ENCODE measurements at regions not wholly inside any gene's neighbourhood (a gene's known extent, or its start where the extent isn't known, plus 50 kb on each side); places are given as distances from the start of the nearest gene placed in this dataset.

GRCh38 chr1:219333626-219334025, 159.9 kb downstream of the LYPLAL1 start:
- no peak for DNase-seq (ENCODE audit: low read depth in 4 of 6, low spot score in 6 of 6)
- Histone ChIP-seq H3K27ac (ENCODE audit: low read depth, low read length) (no peak overlapping the region), H3K27me3 (ENCODE audit: control insufficient read depth, insufficient read depth, low read length) (no peaks in the 10 kb centered on the region), H3K9me3 (ENCODE audit: control insufficient read depth, insufficient read depth, low read length) (no peaks in the 10 kb centered on the region), H3K4me3 (ENCODE audit: low read depth, low read length) (no peak overlapping the region), H3K36me3 (ENCODE audit: control insufficient read depth, insufficient read depth, low read length) (no peaks in the 10 kb centered on the region), H3K4me1 (ENCODE audit: control insufficient read depth, insufficient read depth, low read length) (no peaks in the 10 kb centered on the region)
- 83% methylated on average over 1 of the region's 1 CpG for WGBS (ENCODE audit: insufficient coverage)

GRCh38 chr1:219331424-219331823, 157.7 kb downstream of the LYPLAL1 start:
- Histone ChIP-seq H3K36me3 (ENCODE audit: control insufficient read depth, insufficient read depth, low read length) (no peaks in the 10 kb centered on the region), H3K27me3 (ENCODE audit: control insufficient read depth, insufficient read depth, low read length) (no peaks in the 10 kb centered on the region), H3K9me3 (ENCODE audit: control insufficient read depth, insufficient read depth, low read length) (no peaks in the 10 kb centered on the region), H3K4me1 (ENCODE audit: control insufficient read depth, insufficient read depth, low read length) (no peaks in the 10 kb centered on the region), H3K4me3 (ENCODE audit: low read depth, low read length) (no peak overlapping the region), H3K27ac (ENCODE audit: low read depth, low read length) (no peak overlapping the region)
- DNase-seq (ENCODE audit: low read depth in 4 of 6, low spot score in 6 of 6): no peak
- no CpG with 5 or more reads among the region's 5 CpGs for WGBS (ENCODE audit: insufficient coverage)

- WGBS (ENCODE audit: insufficient coverage): 92% methylated on average over 2 of the region's 2 CpGs
- DNase-seq (ENCODE audit: low read depth in 4 of 6, low spot score in 6 of 6): no peak
- H3K27me3 ChIP-seq (ENCODE audit: control insufficient read depth, insufficient read depth, low read length): no peaks in the 10 kb centered on the region
- no peaks in the 10 kb centered on the region for H3K9me3 ChIP-seq (ENCODE audit: control insufficient read depth, insufficient read depth, low read length)
- H3K4me3 ChIP-seq (ENCODE audit: low read depth, low read length): no peak overlapping the region
- no peaks in the 10 kb centered on the region for H3K4me1 ChIP-seq (ENCODE audit: control insufficient read depth, insufficient read depth, low read length)
- no peaks in the 10 kb centered on the region for H3K36me3 ChIP-seq (ENCODE audit: control insufficient read depth, insufficient read depth, low read length)
- H3K27ac ChIP-seq (ENCODE audit: low read depth, low read length): no peak overlapping the region
Measured at GRCh38 chr1:219330669-219331068, 157.0 kb downstream of the LYPLAL1 start.

- Histone ChIP-seq H3K36me3 (ENCODE audit: control insufficient read depth, insufficient read depth, low read length) (no peaks in the 10 kb centered on the region), H3K4me1 (ENCODE audit: control insufficient read depth, insufficient read depth, low read length) (no peaks in the 10 kb centered on the region), H3K4me3 (ENCODE audit: low read depth, low read length) (no peak overlapping the region), H3K27me3 (ENCODE audit: control insufficient read depth, insufficient read depth, low read length) (no peaks in the 10 kb centered on the region), H3K9me3 (ENCODE audit: control insufficient read depth, insufficient read depth, low read length) (no peaks in the 10 kb centered on the region), H3K27ac (ENCODE audit: low read depth, low read length) (no peak overlapping the region)
- DNase-seq (ENCODE audit: low read depth in 4 of 6, low spot score in 6 of 6): no peak
Measured at GRCh38 chr1:219330001-219330400, 156.3 kb downstream of the LYPLAL1 start.

- WGBS (ENCODE audit: insufficient coverage): 92% methylated on average over 2 of the region's 4 CpGs
- Histone ChIP-seq H3K27me3 (ENCODE audit: control insufficient read depth, insufficient read depth, low read length) (no peaks in the 10 kb centered on the region), H3K9me3 (ENCODE audit: control insufficient read depth, insufficient read depth, low read length) (no peaks in the 10 kb centered on the region), H3K36me3 (ENCODE audit: control insufficient read depth, insufficient read depth, low read length) (no peaks in the 10 kb centered on the region), H3K4me1 (ENCODE audit: control insufficient read depth, insufficient read depth, low read length) (no peaks in the 10 kb centered on the region), H3K27ac (ENCODE audit: low read depth, low read length) (no peak overlapping the region), H3K4me3 (ENCODE audit: low read depth, low read length) (no peak overlapping the region)
- DNase-seq (ENCODE audit: low read depth in 4 of 6, low spot score in 6 of 6): no peak
Measured at GRCh38 chr1:219329578-219329977, 155.9 kb downstream of the LYPLAL1 start.

- Histone ChIP-seq H3K4me1 (ENCODE audit: control insufficient read depth, insufficient read depth, low read length) (no peaks in the 10 kb centered on the region), H3K27me3 (ENCODE audit: control insufficient read depth, insufficient read depth, low read length) (no peaks in the 10 kb centered on the region), H3K36me3 (ENCODE audit: control insufficient read depth, insufficient read depth, low read length) (no peaks in the 10 kb centered on the region), H3K9me3 (ENCODE audit: control insufficient read depth, insufficient read depth, low read length) (no peaks in the 10 kb centered on the region), H3K4me3 (ENCODE audit: low read depth, low read length) (no peak overlapping the region), H3K27ac (ENCODE audit: low read depth, low read length) (no peak overlapping the region)
- DNase-seq (ENCODE audit: low read depth in 4 of 6, low spot score in 6 of 6): no peak
- 93% methylated on average over 7 of the region's 9 CpGs for WGBS (ENCODE audit: insufficient coverage)
Measured at GRCh38 chr1:219326843-219327242, 153.2 kb downstream of the LYPLAL1 start.

GRCh38 chr1:219325368-219325742, 151.7 kb downstream of the LYPLAL1 start:
- H3K36me3 ChIP-seq (ENCODE audit: control insufficient read depth, insufficient read depth, low read length): no peaks in the 10 kb centered on the region
- H3K27me3 ChIP-seq (ENCODE audit: control insufficient read depth, insufficient read depth, low read length): no peaks in the 10 kb centered on the region
- DNase-seq (ENCODE audit: low read depth in 4 of 6, low spot score in 6 of 6): no peak
- H3K4me1 ChIP-seq (ENCODE audit: control insufficient read depth, insufficient read depth, low read length): no peaks in the 10 kb centered on the region
- no peaks in the 10 kb centered on the region for H3K9me3 ChIP-seq (ENCODE audit: control insufficient read depth, insufficient read depth, low read length)
- H3K4me3 ChIP-seq (ENCODE audit: low read depth, low read length): no peak overlapping the region
- H3K27ac ChIP-seq (ENCODE audit: low read depth, low read length): no peak overlapping the region
- no CpG with 5 or more reads among the region's 1 CpG for WGBS (ENCODE audit: insufficient coverage)

- no peaks in the 10 kb centered on the region for H3K27me3 ChIP-seq (ENCODE audit: control insufficient read depth, insufficient read depth, low read length)
- H3K27ac ChIP-seq (ENCODE audit: low read depth, low read length): no peak overlapping the region
- no peak overlapping the region for H3K4me3 ChIP-seq (ENCODE audit: low read depth, low read length)
- H3K36me3 ChIP-seq (ENCODE audit: control insufficient read depth, insufficient read depth, low read length): no peaks in the 10 kb centered on the region
- H3K4me1 ChIP-seq (ENCODE audit: control insufficient read depth, insufficient read depth, low read length): no peaks in the 10 kb centered on the region
- no peaks in the 10 kb centered on the region for H3K9me3 ChIP-seq (ENCODE audit: control insufficient read depth, insufficient read depth, low read length)
- DNase-seq (ENCODE audit: low read depth in 4 of 6, low spot score in 6 of 6): no peak
- WGBS (ENCODE audit: insufficient coverage): 91% methylated on average over 4 of the region's 6 CpGs
Measured at GRCh38 chr1:219324629-219325367, 151.1 kb downstream of the LYPLAL1 start.

- no peak overlapping the region for H3K4me3 ChIP-seq (ENCODE audit: low read depth, low read length)
- DNase-seq (ENCODE audit: low read depth in 4 of 6, low spot score in 6 of 6): no peak
Measured at GRCh38 chr1:219324171-219324570, 150.5 kb downstream of the LYPLAL1 start.

GRCh38 chr1:219323426-219323825, 149.7 kb downstream of the LYPLAL1 start:
- H3K4me1 ChIP-seq (ENCODE audit: control insufficient read depth, insufficient read depth, low read length): no peaks in the 10 kb centered on the region
- H3K36me3 ChIP-seq (ENCODE audit: control insufficient read depth, insufficient read depth, low read length): no peaks in the 10 kb centered on the region
- no peaks in the 10 kb centered on the region for H3K9me3 ChIP-seq (ENCODE audit: control insufficient read depth, insufficient read depth, low read length)
- H3K4me3 ChIP-seq (ENCODE audit: low read depth, low read length): no peak overlapping the region
- 59% methylated on average over 2 of the region's 3 CpGs for WGBS (ENCODE audit: insufficient coverage)
- no peak for DNase-seq (ENCODE audit: low read depth in 4 of 6, low spot score in 6 of 6)
- H3K27ac ChIP-seq (ENCODE audit: low read depth, low read length): no peak overlapping the region
- H3K27me3 ChIP-seq (ENCODE audit: control insufficient read depth, insufficient read depth, low read length): no peaks in the 10 kb centered on the region

More at GRCh38 chr1:219324171-219324570, 150.5 kb downstream of the LYPLAL1 start:
- Histone ChIP-seq H3K27ac (ENCODE audit: low read depth, low read length) (no peak overlapping the region), H3K36me3 (ENCODE audit: control insufficient read depth, insufficient read depth, low read length) (no peaks in the 10 kb centered on the region), H3K27me3 (ENCODE audit: control insufficient read depth, insufficient read depth, low read length) (no peaks in the 10 kb centered on the region), H3K9me3 (ENCODE audit: control insufficient read depth, insufficient read depth, low read length) (no peaks in the 10 kb centered on the region), H3K4me1 (ENCODE audit: control insufficient read depth, insufficient read depth, low read length) (no peaks in the 10 kb centered on the region)
- WGBS (ENCODE audit: insufficient coverage): no CpG with 5 or more reads among the region's 4 CpGs
